HFFc6 (cell line): ENCODE measurements at regions not wholly inside any gene's neighbourhood (a gene's known extent, or its start where the extent isn't known, plus 50 kb on each side); places are given as distances from the start of the nearest gene placed in this dataset.

Source experiments
- DNase-seq: peaks from one replicate; pipeline ENCODE4 v3.0.0-alpha.2; 2018
- H3K27ac Mint-ChIP-seq: 2 replicates; pipeline ENCODE4 v1.8.0; 2020; ENCODE audit warnings: mild to moderate bottlenecking, mixed read lengths
- H3K27me3 Mint-ChIP-seq: 2 replicates; pipeline ENCODE4 v1.8.0; 2021; ENCODE audit warnings: mild to moderate bottlenecking, moderate library complexity, mixed read lengths; ENCODE audit not compliant: insufficient read depth
- H3K36me3 Mint-ChIP-seq: 2 replicates; pipeline ENCODE4 v1.8.0; 2021; ENCODE audit warnings: low read depth, mixed read lengths
- H3K4me1 Mint-ChIP-seq: 2 replicates; pipeline ENCODE4 v1.8.0; 2020; ENCODE audit warnings: low read depth, mixed read lengths
- H3K4me3 Mint-ChIP-seq: 2 replicates; pipeline ENCODE4 v1.8.0; 2020; ENCODE audit warnings: mild to moderate bottlenecking, moderate library complexity, mixed read lengths
- H3K9me3 Mint-ChIP-seq: 2 replicates; pipeline ENCODE4 v1.8.0; 2020; ENCODE audit warnings: mild to moderate bottlenecking, mixed read lengths
- CTCF ChIP-seq: fragments of 200-600 bp; sonication (generic); IDR thresholded peaks from 2 replicates; pipeline ENCODE4 v1.5.0; 2021; ENCODE audit warnings: antibody characterized with exemption, mild to moderate bottlenecking

- H3K4me3 Mint-ChIP-seq: no peak overlapping the region
- H3K9me3 Mint-ChIP-seq: peaks cover 19% of the 10 kb centered on the region
- DNase-seq: no peak
- H3K27me3 Mint-ChIP-seq: no peaks in the 10 kb centered on the region; the same call in 1 of the 2 replicates
- no peaks in the 10 kb centered on the region for H3K4me1 Mint-ChIP-seq
- TF ChIP-seq CTCF: no peak
- H3K27ac Mint-ChIP-seq: no peak overlapping the region
- H3K36me3 Mint-ChIP-seq: 0 out of 2 replicates have a peak, but pooled peaks cover 3% of the 10 kb centered on the region
These were observed 106.3 kb upstream of the TMLHE start for GRCh38 chrX:155718972-155719586.

- H3K27me3 Mint-ChIP-seq: no peaks in the 10 kb centered on the region
- no peak overlapping the region for H3K27ac Mint-ChIP-seq
- H3K4me1 Mint-ChIP-seq: no peaks in the 10 kb centered on the region
- no peaks in the 10 kb centered on the region for H3K36me3 Mint-ChIP-seq
- no peak for DNase-seq
- no peak for TF ChIP-seq CTCF
- peaks cover 16% of the 10 kb centered on the region for H3K9me3 Mint-ChIP-seq
- H3K4me3 Mint-ChIP-seq: no peak overlapping the region
These were observed 102.4 kb upstream of the TMLHE start for GRCh38 chrX:155715141-155715540.

DNA sequence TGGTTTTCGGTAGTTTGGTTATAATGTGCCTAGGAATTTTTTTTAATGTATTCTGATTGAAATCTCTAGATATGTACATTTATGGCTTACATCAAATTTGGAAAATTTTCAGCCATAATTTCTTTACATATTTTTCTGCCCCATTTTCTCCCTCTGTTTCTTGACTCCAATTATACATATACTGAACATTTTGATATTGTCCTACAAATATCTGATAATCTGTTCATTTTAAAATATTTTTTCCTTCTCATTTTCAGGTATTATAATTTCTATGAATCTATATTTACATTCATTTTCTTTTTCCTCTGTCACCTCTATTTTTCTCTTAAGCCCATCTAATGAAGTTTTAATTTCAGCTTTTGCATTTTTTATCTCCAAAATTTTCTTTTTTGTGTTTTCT lies 82.7 kb upstream of the TMLHE start:
- H3K9me3 Mint-ChIP-seq: peaks cover 15% of the 10 kb centered on the region
- no peaks in the 10 kb centered on the region for H3K36me3 Mint-ChIP-seq
- no peak overlapping the region for H3K4me3 Mint-ChIP-seq
- no peak for DNase-seq
- no peak for TF ChIP-seq CTCF
- no peak overlapping the region for H3K27ac Mint-ChIP-seq
- H3K27me3 Mint-ChIP-seq: no peaks in the 10 kb centered on the region
- H3K4me1 Mint-ChIP-seq: no peaks in the 10 kb centered on the region

DNA sequence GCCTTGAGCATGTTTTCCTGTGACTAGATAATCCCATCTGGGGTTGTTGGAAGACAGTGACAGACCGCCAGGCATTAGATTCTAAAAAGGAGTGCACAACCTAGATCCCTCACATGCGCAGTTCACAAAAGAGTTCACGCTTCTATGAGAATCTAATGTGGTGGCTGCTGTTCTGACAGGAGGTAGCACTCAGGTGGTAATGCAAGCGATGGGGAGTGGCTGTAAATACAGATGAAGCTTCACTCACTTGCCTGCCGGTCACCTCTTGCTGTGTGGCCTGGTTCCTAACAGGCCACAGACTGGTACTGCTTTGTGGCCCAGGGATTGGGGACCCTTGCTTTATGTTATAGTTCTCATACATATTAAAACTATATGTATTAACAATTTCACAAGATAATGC lies 81.9 kb upstream of the TMLHE start:
- no peak overlapping the region for H3K4me3 Mint-ChIP-seq
- H3K4me1 Mint-ChIP-seq: no peaks in the 10 kb centered on the region
- DNase-seq: no peak
- H3K9me3 Mint-ChIP-seq: peaks cover 15% of the 10 kb centered on the region
- no peak for TF ChIP-seq CTCF
- no peaks in the 10 kb centered on the region for H3K36me3 Mint-ChIP-seq
- H3K27ac Mint-ChIP-seq: no peak overlapping the region
- no peaks in the 10 kb centered on the region for H3K27me3 Mint-ChIP-seq

DNA sequence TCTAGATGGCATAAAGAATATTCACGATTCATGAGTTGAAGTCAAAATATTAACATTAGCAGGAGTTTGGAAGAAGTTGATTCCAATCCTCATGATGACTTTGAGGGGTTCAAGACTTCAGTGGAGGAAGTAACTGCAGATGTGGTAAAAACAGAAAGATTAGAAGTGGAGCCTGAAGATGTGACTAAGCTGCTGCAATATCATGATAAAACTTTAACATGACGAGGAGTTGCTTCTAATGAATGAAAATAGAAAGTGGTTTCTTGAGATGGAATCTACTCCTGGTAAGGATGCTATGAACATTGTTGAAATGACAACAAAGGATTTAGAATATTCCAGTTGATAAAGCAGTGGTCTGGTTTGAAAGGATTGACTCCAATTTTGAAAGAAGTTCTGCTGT lies 70.1 kb upstream of the TMLHE start:
- H3K4me3 Mint-ChIP-seq: no peak overlapping the region
- no peaks in the 10 kb centered on the region for H3K36me3 Mint-ChIP-seq
- H3K9me3 Mint-ChIP-seq: peaks cover 14% of the 10 kb centered on the region
- no peaks in the 10 kb centered on the region for H3K27me3 Mint-ChIP-seq
- no peaks in the 10 kb centered on the region for H3K4me1 Mint-ChIP-seq
- no peak for TF ChIP-seq CTCF
- no peak overlapping the region for H3K27ac Mint-ChIP-seq
- DNase-seq: no peak

GRCh38 chrX:155679715-155680114 lies 67.0 kb upstream of the TMLHE start:
- no peaks in the 10 kb centered on the region for H3K27me3 Mint-ChIP-seq
- H3K9me3 Mint-ChIP-seq: peaks cover 6% of the 10 kb centered on the region
- no peaks in the 10 kb centered on the region for H3K36me3 Mint-ChIP-seq
- H3K4me3 Mint-ChIP-seq: no peak overlapping the region
- TF ChIP-seq CTCF: no peak
- DNase-seq: no peak
- H3K4me1 Mint-ChIP-seq: no peaks in the 10 kb centered on the region
- H3K27ac Mint-ChIP-seq: no peak overlapping the region
